Panc1 (cell line): ENCODE measurements at regions not wholly inside any gene's neighbourhood (a gene's known extent, or its start where the extent isn't known, plus 50 kb on each side); places are given as distances from the start of the nearest gene placed in this dataset.

Experiments used
- ATAC-seq: fragments of 200-7000 bp; cut with Tn5 transposase; 2 replicates; pipeline ENCODE4 v1.9.1; 2020; ENCODE audit warnings: mild to moderate bottlenecking, moderate library complexity
- BruUV-seq: library from RNA; stranded (reverse); fragments of 400-500 nt; replicated peaks from 2 replicates; lab custom pipeline; 2021; lab: Mats Ljungman, UMichigan
- CTCF ChIA-PET: fragments of 300-600 bp; sonication (Branson Sonifier 250); formaldehyde crosslinking; loops from one replicate; lab custom pipeline; 2022; ENCODE audit warnings: antibody characterized with exemption; lab: Charles Lee
- POLR2A ChIA-PET: fragments of 300-600 bp; sonication (Branson Sonifier 250); formaldehyde crosslinking; loops from one replicate; lab custom pipeline; 2022; ENCODE audit warnings: antibody characterized with exemption; lab: Charles Lee
- DNase-seq: peaks from one replicate; pipeline ENCODE4 v3.0.0-alpha.2; 2010; ENCODE audit warnings: low read depth, low spot score
- H3K27ac ChIP-seq: 2 replicates; pipeline ENCODE4 v1.5.1; 2011; ENCODE audit warnings: mild to moderate bottlenecking, low read length, inconsistent platforms
- H3K27me3 ChIP-seq: fragments of 200-500 bp; sonication (Bioruptor generic); 2 replicates; pipeline ENCODE4 v1.6.0; 2014; ENCODE audit warnings: low read length, inconsistent platforms; ENCODE audit not compliant: control insufficient read depth, insufficient read depth
- H3K36me3 ChIP-seq: fragments of 200-500 bp; sonication (Bioruptor generic); 2 replicates; pipeline ENCODE4 v1.5.1; 2014; ENCODE audit warnings: inconsistent platforms, mild to moderate bottlenecking, low read length, moderate library complexity; ENCODE audit not compliant: control insufficient read depth, insufficient read depth
- H3K4me1 ChIP-seq: 2 replicates; pipeline ENCODE4 v1.5.1; 2011; ENCODE audit warnings: inconsistent platforms, mild to moderate bottlenecking, low read length, moderate library complexity; ENCODE audit not compliant: control insufficient read depth, insufficient read depth
- H3K4me3 ChIP-seq, 2 experiments: 2 replicates each; pipeline ENCODE4 v1.5.1; 2011 to 2012; ENCODE audit warnings: low read depth in 2 of 2, low read length in 2 of 2, mild to moderate bottlenecking in 2 of 2, inconsistent platforms in 1 of 2, moderate library complexity in 1 of 2
- H3K9me3 ChIP-seq: fragments of 200-500 bp; sonication (Bioruptor generic); 2 replicates; pipeline ENCODE4 v1.5.1; 2014; ENCODE audit warnings: low read depth, mild to moderate bottlenecking, inconsistent platforms, low read length, moderate library complexity; ENCODE audit not compliant: control insufficient read depth, insufficient read depth
- CTCF ChIP-seq: fragments of 450-650 bp; IDR thresholded peaks from 2 replicates; pipeline ENCODE4 v1.5.1; 2017; ENCODE audit warnings: mild to moderate bottlenecking
- POLR2AphosphoS5 ChIP-seq: IDR thresholded peaks from 2 replicates; pipeline ENCODE4 v1.6.1; 2012; ENCODE audit warnings: mild to moderate bottlenecking, low read depth, low read length, moderate library complexity
- REST ChIP-seq, 2 experiments: IDR thresholded peaks; 2 replicates each; pipeline ENCODE4 v1.6.1; 2011 to 2012; ENCODE audit warnings: low read depth in 2 of 2, control low read depth in 1 of 2, low read length in 1 of 2, mild to moderate bottlenecking in 1 of 2, moderate library complexity in 1 of 2; ENCODE audit not compliant: insufficient read depth in 1 of 2
- SIN3A ChIP-seq: IDR thresholded peaks from 2 replicates; pipeline ENCODE4 v1.6.1; 2012; ENCODE audit warnings: low read depth, mild to moderate bottlenecking, low read length, moderate library complexity, borderline replicate concordance; ENCODE audit not compliant: insufficient read depth
- TCF7L2 ChIP-seq: IDR thresholded peaks from 2 replicates; pipeline ENCODE4 v1.6.1; 2011; ENCODE audit warnings: mild to moderate bottlenecking, low read depth, low read length, inconsistent platforms
- in situ Hi-C: cut with HindIII; loops from 2 replicates; pipeline ENCODE4 v1.10.0; 2016; ENCODE audit warnings: low sequenced_read_pairs, low pct_unique_long_range_greater_than_20kb
- intact Hi-C: fragments of 100-400 bp; cut with micrococcal nuclease; formaldehyde crosslinking; loops from one replicate; pipeline ENCODE4 v1.10.0; 2022; ENCODE audit not compliant: unreplicated experiment

- in situ Hi-C loops: no loop called here
Observed at GRCh38 chr14:45905672-45906071, 652.7 kb upstream of the MIS18BP1 start.

DNA sequence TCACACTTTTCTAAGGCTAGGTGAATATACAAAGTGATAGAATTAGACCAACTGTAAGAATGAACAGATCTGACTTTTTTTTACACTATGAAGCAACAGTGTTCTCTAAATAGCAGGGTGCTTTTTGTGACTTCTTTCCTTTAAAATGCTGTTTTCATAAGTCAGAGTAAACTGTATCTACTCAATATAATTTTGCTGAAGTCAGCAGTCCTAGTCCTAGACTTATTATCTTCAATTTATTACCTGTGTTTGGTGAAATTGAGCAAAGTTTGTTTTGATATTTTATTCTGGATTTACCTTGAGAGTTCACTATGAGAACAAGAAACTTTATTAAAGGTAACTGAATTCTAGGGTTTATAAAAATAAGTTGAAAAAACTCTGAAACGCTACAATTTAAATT, 651.3 kb upstream of the MIS18BP1 start:
- BruUV-seq: no TSS peak
- Histone ChIP-seq H3K36me3 (no peaks in the 10 kb centered on the region), H3K4me1 (no peaks in the 10 kb centered on the region), H3K4me3 (no peak overlapping the region), H3K9me3 (no peaks in the 10 kb centered on the region), H3K27me3 (no peaks in the 10 kb centered on the region), H3K27ac (no peak overlapping the region)
- TF ChIP-seq POLR2AphosphoS5 (no peak), CTCF (no peak), SIN3A (no peak), TCF7L2 (no peak), REST (IDR thresholded peaks at IDR 0.05; ENCODE audit: insufficient read depth in 1 of 2, low read depth in 2 of 2, low read length in 1 of 2) (no peak)
- DNase-seq (no peak), ATAC-seq (no peak)
- ChIA-PET POLR2A (no interaction called here), CTCF (no interaction called here)
- intact Hi-C loops: loop anchor here (5.0 kb wide), 1 partner anchor 142 kb away; no protein-coding TSS in a partner anchor
- in situ Hi-C loops: no loop called here

More at GRCh38 chr14:45905672-45906071, 652.7 kb upstream of the MIS18BP1 start:
- no TSS peak for BruUV-seq
- Histone ChIP-seq H3K36me3 (no peaks in the 10 kb centered on the region), H3K9me3 (no peaks in the 10 kb centered on the region), H3K4me1 (no peaks in the 10 kb centered on the region), H3K4me3 (no peak overlapping the region), H3K27me3 (no peaks in the 10 kb centered on the region), H3K27ac (no peak overlapping the region)
- ChIA-PET POLR2A (no interaction called here), CTCF (no interaction called here)
- DNase-seq (no peak), ATAC-seq (no peak)
- no peak for TF ChIP-seq TCF7L2
- TF ChIP-seq CTCF: no peak
- no peak for TF ChIP-seq POLR2AphosphoS5
- no peak for TF ChIP-seq REST (IDR thresholded peaks at IDR 0.05; ENCODE audit: insufficient read depth in 1 of 2, low read depth in 2 of 2, low read length in 1 of 2)
- TF ChIP-seq SIN3A: no peak
- intact Hi-C loops: no loop called here
